GM10266 (cell line): ENCODE measurements at regions not wholly inside any gene's neighbourhood (a gene's known extent, or its start where the extent isn't known, plus 50 kb on each side); places are given as distances from the start of the nearest gene placed in this dataset.

ENCODE experiments used
- DNase-seq: peaks from one replicate; pipeline ENCODE4 v3.0.0; 2012; ENCODE audit errors: extremely low spot score
- CTCF ChIP-seq: IDR thresholded peaks from 2 replicates; pipeline ENCODE4 v1.5.1; 2012; ENCODE audit warnings: mild to moderate bottlenecking, low read depth; ENCODE audit not compliant: control insufficient read depth, insufficient read depth; ENCODE audit errors: missing control alignments

DNA sequence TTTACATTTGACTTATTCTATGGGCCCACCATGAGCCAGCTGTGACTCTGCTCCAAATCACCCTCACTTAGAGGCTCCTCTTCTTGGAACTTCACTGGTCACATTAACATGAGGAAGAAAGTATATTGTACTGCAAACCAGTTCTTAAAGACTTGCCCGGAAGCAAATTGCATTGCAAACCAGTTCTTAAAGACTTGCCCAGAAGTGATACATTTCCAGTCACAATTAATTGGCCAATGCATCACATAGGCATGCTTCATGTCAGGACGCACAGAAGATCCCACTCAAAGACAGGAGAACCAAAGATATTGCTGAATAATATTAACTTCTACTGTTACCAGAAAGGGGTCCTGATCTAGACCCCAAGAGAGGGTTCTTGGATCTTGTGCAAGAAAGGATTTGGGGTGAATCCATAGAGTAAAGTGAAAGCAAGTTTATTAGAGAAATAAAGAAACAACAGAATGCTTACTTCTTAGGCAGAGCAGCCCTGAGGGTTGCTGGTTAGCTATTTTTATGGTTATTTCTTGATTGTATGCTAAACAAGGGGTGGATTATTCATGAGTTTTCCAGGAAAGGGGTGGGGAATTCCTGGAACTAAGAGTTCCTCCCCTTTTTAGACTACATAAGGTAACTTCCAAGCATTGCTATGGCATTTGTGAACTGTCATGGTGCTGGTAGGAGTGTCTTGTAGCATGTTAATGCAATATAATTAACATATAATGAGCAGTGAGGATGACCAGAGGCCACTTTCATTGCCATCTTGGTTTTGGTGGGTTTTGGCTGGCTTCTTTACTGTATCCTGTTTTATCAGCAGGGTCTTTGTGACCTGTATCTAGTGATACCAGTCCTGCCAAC lies 54.6 kb upstream of the HCCS start:
- no peak for DNase-seq
- TF ChIP-seq CTCF, result no peak

- TF ChIP-seq CTCF, result no peak
- DNase-seq, result no peak
These were observed 51.2 kb upstream of the HCCS start for GRCh38 chrX:11059933-11060332.
